ENCODE measurements at regions not wholly inside any gene's neighbourhood (a gene's known extent, or its start where the extent isn't known, plus 50 kb on each side); places are given as distances from the start of the nearest gene placed in this dataset.
"Not testable (repeated sequence)": the region's sequence is repeated elsewhere in the genome, so short reads cannot be mapped to it uniquely, and the experiment has no call there.

DNA sequence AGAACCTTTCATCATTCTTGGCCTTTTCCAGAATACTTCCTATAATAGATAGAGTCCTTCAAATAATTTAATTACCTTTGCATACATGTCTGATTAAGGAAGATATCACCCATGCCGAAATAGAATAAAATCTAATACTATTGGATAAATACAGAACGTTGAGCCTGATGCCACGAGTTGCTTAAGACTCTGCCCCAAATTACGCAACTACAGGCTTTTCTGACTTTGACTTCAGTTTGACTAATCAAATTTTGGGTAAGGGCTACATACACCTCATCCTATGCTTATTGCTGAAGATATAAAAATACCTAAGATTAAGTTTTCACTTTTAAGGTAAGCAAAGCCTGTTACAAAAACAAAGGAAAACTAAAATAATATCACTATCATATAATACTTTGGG, 1065.1 kb upstream of the NRXN1 start:
- no peak for DNase-seq

DNA sequence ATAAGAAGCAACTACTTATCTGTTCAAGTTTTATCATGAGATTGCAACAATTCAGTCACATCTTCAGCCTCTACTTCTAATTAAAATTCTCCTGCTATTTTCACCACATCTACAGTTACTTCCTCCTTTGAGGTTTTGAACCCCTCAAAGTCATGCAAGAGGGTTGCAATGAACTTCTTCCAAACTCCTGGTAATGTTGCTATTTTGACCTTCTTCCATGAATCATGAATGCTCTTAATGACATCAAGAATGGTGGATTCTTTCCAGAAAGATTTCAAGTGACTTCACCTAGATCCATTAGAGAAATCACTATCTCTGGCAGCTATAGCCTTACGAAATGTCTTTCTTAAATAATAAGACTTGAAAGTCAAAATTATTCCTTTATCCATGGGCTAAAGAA, 1052.8 kb upstream of the NRXN1 start:
- no peak for DNase-seq

- DNase-seq, result no peak
These were observed 1051.3 kb upstream of the NRXN1 start for GRCh38 chr2:52083214-52083613.

- DNase-seq, result no peak
These were observed 1050.7 kb upstream of the NRXN1 start for GRCh38 chr2:52082646-52083045.

- DNase-seq, result no peak
These were observed 1047.7 kb upstream of the NRXN1 start for GRCh38 chr2:52079602-52080001.

- no peak for DNase-seq
These were observed 1045.2 kb upstream of the NRXN1 start for GRCh38 chr2:52077159-52077558.

- DNase-seq, result peak; percentile 5
These were observed 1042.3 kb upstream of the NRXN1 start for GRCh38 chr2:52074130-52074719.

DNA sequence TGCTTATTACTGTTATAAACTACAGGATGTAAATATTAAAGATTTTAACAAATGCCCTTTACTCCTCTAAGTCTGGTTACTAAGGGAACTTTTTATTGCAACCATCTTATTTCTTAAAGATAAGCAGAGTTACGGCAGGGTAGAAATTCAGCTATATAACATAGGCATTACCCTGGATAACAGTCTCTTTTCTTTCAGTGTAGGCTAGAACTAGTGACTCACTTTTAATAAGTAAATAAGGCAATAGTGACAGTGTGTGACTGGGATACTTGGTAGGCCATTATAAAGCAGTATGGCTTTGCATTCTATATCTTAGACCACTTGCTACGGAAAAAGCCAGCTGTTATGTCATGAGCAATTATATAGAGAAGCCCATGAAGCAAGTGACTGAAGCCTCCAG, 1041.0 kb upstream of the NRXN1 start:
- no peak for DNase-seq

DNA sequence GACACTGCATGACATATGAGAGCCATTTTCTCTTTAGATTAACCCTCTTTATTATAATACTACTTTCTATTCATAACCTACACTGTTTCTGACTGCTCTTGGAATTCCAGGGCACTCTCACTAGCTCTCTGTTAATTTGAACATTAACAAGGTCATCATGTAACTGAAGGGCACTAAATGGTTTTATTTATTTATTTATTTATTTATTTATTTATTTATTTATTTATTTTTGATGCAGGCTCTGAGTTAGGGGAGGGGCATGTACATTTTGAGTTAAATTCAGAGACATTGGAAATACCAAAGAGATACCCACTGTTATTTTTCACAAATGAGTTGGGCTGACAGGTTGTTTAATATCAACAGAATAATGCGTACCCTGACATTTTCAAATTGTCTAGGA, 1038.7 kb upstream of the NRXN1 start:
- DNase-seq, result no peak

- DNase-seq, result no peak
These were observed 1032.3 kb upstream of the NRXN1 start for GRCh38 chr2:52064234-52064633.

- DNase-seq, result no peak
These were observed 1022.9 kb upstream of the NRXN1 start for GRCh38 chr2:52054824-52055223.

GRCh38 chr2:52036853-52037252, 1004.9 kb upstream of the NRXN1 start:
- DNase-seq, result no peak

- DNase-seq, result no peak
These were observed 1004.1 kb upstream of the NRXN1 start for GRCh38 chr2:52036024-52036423.

DNA sequence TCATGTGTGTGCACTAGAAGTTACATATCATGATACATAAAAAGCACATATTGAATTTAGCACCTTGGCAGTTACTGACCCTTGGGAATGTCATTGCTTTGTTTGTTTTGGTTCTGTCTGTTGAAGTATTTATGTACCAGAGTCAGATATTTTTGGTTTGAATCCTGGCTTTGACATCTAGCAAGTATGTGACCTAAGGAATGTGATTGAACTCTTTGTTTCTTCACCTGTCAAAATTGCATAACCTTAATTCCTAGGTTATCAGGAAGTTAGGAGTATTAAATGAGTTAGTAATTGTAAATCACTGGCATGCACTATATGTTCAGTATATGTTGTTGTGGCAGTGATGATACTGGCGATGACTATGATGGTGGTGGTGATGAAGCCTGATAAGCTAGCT, 1003.5 kb upstream of the NRXN1 start:
- no peak for DNase-seq

DNA sequence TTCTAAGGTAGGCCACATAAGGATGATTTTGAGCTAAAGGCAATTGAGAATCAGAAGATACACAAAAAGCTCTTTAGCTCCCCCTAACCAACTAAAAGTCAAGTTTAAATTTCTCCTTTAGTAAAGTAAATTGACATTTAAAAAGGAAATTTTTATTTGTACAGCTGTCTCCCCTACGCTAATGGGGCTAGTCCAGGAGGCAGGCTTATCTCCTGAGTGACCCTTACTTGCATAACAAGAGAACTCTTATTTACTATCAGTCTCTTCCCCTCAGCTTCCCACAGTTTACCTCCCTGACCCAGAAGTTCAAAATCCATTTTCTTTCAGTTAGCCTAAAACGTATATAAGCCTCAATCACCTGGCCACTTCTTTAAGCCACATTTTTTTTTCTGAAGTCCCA, 1002.8 kb upstream of the NRXN1 start:
- no peak for DNase-seq

DNA sequence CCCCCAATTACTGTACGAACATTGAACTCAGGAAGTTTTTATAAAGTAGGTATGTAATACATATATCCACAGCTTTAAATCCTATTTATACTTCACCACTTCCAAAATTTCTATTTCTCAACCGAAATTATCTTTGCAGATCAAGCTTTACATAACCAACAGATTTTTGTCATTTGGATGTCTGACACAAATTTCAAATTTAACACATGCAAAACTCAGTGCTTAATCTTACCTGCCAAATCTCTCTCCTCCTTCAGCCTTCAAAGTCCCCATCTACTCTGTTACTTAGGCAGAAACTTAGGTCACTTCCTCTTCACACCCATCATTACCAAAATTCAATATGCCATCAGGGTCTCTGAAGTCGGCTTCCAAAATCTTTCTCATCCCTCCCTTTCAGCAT, 990.1 kb upstream of the NRXN1 start:
- no peak for DNase-seq

- DNase-seq, result no peak
These were observed 985.8 kb upstream of the NRXN1 start for GRCh38 chr2:52017646-52018235.

GRCh38 chr2:52006821-52007366, 975.0 kb upstream of the NRXN1 start:
- DNase-seq, result not testable (repeated sequence)

DNA sequence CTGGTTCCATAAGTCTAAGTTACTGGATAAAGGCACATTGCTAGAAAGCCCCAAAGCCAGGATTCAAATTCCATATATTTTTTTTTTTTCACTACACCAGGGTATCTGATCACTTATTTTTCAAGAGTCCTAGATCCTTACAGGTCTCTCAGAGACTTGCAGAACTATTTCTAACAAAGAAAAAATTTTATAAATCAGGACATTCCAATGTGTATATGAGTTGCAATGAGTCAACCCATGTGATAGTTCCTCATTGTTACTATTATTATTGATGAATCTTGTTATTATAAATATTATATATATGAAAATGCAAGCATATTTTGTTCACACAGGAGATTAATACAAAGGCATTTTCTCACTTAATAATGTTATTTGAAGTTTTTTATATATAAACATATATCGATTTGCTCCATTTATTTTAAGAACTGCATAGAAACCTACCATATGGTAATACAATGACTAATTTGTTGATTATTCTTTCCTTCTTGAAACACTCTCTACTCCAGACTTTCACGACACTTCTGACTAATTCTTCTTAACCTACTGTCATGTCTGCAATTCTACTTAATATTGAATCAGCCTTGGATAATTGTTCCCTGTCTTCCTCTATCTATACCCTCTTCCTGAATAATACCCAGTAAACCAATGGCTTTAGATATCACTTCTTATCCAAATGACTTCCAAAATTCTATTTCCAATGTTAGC, 968.4 kb upstream of the NRXN1 start:
- no peak for DNase-seq

- no peak for DNase-seq
These were observed 967.0 kb upstream of the NRXN1 start for GRCh38 chr2:51998890-51999289.

DNA sequence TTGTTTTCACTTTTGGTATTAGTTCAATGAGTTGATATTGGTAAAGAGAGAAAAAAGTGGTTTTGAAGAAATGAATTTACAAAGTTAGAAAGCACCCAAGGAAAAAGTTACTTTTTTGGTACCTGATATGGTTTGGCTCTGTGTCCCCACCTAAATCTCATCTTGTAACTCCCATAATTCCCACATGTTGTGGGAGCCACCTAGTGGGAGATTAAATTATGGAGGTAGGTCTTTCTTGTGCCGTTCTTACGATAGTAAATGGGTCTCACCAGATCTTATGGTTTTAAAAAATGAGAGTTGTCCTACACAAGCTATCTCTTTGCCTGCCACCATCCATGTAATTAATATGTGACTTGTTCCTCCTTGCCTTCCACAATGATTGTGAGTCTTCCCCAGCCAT, 965.6 kb upstream of the NRXN1 start:
- DNase-seq, result no peak

GRCh38 chr2:51995293-51995692, 963.4 kb upstream of the NRXN1 start:
- DNase-seq, result no peak

GRCh38 chr2:51994123-51994763, 962.3 kb upstream of the NRXN1 start:
- DNase-seq, result no peak

DNA sequence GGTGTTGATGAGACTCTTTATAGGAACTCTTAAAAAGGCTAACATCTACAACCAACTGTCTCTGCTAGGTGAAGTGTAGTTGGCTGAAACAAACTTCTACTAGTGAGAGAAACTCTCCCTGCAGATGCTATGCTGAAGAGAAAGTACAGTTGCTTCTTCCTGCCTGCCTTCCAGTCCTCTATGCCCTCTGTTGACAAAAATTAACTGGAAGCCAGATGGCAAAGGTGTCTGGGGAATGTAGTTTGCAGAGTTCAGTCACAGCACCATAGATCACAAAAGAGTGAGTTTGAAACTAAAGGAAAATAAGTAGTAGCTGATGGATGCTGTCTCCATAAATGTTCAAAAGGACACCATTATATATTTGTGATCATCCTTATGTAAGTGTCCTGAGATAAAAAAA, 958.8 kb upstream of the NRXN1 start:
- no peak for DNase-seq
